ENCODE measurements at regions not wholly inside any gene's neighbourhood (a gene's known extent, or its start where the extent isn't known, plus 50 kb on each side); places are given as distances from the start of the nearest gene placed in this dataset.

GRCh38 chrX:36721990-36722389 lies 286.2 kb upstream of the FAM47C start:
- TF ChIP-seq, protein P1, sequence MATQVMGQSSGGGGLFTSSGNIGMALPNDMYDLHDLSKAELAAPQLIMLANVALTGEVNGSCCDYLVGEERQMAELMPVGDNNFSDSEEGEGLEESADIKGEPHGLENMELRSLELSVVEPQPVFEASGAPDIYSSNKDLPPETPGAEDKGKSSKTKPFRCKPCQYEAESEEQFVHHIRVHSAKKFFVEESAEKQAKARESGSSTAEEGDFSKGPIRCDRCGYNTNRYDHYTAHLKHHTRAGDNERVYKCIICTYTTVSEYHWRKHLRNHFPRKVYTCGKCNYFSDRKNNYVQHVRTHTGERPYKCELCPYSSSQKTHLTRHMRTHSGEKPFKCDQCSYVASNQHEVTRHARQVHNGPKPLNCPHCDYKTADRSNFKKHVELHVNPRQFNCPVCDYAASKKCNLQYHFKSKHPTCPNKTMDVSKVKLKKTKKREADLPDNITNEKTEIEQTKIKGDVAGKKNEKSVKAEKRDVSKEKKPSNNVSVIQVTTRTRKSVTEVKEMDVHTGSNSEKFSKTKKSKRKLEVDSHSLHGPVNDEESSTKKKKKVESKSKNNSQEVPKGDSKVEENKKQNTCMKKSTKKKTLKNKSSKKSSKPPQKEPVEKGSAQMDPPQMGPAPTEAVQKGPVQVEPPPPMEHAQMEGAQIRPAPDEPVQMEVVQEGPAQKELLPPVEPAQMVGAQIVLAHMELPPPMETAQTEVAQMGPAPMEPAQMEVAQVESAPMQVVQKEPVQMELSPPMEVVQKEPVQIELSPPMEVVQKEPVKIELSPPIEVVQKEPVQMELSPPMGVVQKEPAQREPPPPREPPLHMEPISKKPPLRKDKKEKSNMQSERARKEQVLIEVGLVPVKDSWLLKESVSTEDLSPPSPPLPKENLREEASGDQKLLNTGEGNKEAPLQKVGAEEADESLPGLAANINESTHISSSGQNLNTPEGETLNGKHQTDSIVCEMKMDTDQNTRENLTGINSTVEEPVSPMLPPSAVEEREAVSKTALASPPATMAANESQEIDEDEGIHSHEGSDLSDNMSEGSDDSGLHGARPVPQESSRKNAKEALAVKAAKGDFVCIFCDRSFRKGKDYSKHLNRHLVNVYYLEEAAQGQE (IDR thresholded peaks at IDR 0.05; ENCODE audit: borderline replicate concordance) = no peak
- no peak for TF ChIP-seq CTCF (IDR thresholded peaks at IDR 0.05; ENCODE audit: poor library complexity, severe bottlenecking)
- no peak for TF ChIP-seq RAD21 (conservative IDR thresholded peaks at IDR 0.05)
- no peak for TF ChIP-seq EZH2 (IDR thresholded peaks at IDR 0.05; ENCODE audit: borderline replicate concordance, insufficient read depth, low read length, poor library complexity, severe bottlenecking)
- TF ChIP-seq POLR2AphosphoS5 (IDR thresholded peaks at IDR 0.05) = no peak
